HG02798 (cell line): ENCODE measurements at regions not wholly inside any gene's neighbourhood (a gene's known extent, or its start where the extent isn't known, plus 50 kb on each side); places are given as distances from the start of the nearest gene placed in this dataset.

ENCODE experiments used
- ATAC-seq: cut with Tn5 transposase; IDR thresholded peaks from one replicate; pipeline ENCODE4 v1.9.1; 2021; ENCODE audit warnings: mild to moderate bottlenecking; ENCODE audit not compliant: unreplicated experiment, poor library complexity

- no peak for ATAC-seq
Observed at GRCh38 chr4:130192787-130193186, 1096.8 kb downstream of the C4orf33 start.

GRCh38 chr4:130197946-130198345 lies 1102.0 kb downstream of the C4orf33 start:
- ATAC-seq = no peak

- ATAC-seq = no peak
Observed at GRCh38 chr4:130203571-130203970, 1107.6 kb downstream of the C4orf33 start.

GRCh38 chr4:130210864-130211263 lies 1114.9 kb downstream of the C4orf33 start:
- ATAC-seq = no peak

GRCh38 chr4:130214268-130214667 lies 1118.3 kb downstream of the C4orf33 start:
- ATAC-seq = no peak

- ATAC-seq = peak; percentile 99
Observed at GRCh38 chr4:130233377-130234047, 1137.6 kb downstream of the C4orf33 start.

- no peak for ATAC-seq
Observed at GRCh38 chr4:130238121-130238520, 1142.2 kb downstream of the C4orf33 start.

- no peak for ATAC-seq
Observed at GRCh38 chr4:130249002-130249401, 1153.0 kb downstream of the C4orf33 start.

GRCh38 chr4:130257271-130257670 lies 1161.3 kb downstream of the C4orf33 start:
- ATAC-seq = no peak

- ATAC-seq = no peak
Observed at GRCh38 chr4:130266814-130267213, 1170.9 kb downstream of the C4orf33 start.

GRCh38 chr4:130288576-130288975 lies 1192.6 kb downstream of the C4orf33 start:
- ATAC-seq = no peak

- ATAC-seq = no peak
Observed at GRCh38 chr4:130293692-130294091, 1197.7 kb downstream of the C4orf33 start.

GRCh38 chr4:130296448-130296847 lies 1200.5 kb downstream of the C4orf33 start:
- no peak for ATAC-seq

GRCh38 chr4:130306566-130306965 lies 1210.6 kb downstream of the C4orf33 start:
- no peak for ATAC-seq

GRCh38 chr4:130309221-130309620 lies 1213.3 kb downstream of the C4orf33 start:
- ATAC-seq = no peak

- no peak for ATAC-seq
Observed at GRCh38 chr4:130322439-130322838, 1226.5 kb downstream of the C4orf33 start.

GRCh38 chr4:130329036-130329435 lies 1233.1 kb downstream of the C4orf33 start:
- no peak for ATAC-seq

- no peak for ATAC-seq
Observed at GRCh38 chr4:130333241-130333759, 1237.3 kb downstream of the C4orf33 start.

GRCh38 chr4:130335417-130336194 lies 1239.7 kb downstream of the C4orf33 start:
- no peak for ATAC-seq

GRCh38 chr4:130336585-130337217 lies 1240.7 kb downstream of the C4orf33 start:
- peak; percentile 85 for ATAC-seq

GRCh38 chr4:130338851-130339250 lies 1242.9 kb downstream of the C4orf33 start:
- no peak for ATAC-seq
